ENCODE measurements at regions not wholly inside any gene's neighbourhood (a gene's known extent, or its start where the extent isn't known, plus 50 kb on each side); places are given as distances from the start of the nearest gene placed in this dataset.

DNA sequence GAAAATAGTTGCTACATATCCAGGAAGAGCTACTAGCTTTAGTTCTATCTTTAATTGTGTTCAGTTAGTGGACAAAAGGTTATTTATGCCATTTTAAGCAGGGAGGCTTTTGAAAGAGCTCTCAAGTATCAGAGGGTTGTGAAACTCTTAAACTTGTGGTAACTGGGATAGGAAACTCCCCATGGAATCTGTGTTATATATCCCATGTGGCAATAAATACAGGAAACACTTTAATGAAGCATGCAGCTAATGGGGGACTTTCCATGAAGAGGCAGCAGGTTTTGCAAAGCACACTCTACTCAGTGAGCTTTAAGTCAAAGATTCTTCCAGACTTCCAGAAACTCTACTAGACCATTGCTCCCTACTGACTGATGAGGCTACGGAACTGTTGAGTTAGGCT, 805.0 kb upstream of the C9orf72 start:
- in situ Hi-C loops (cut with MboI), result no loop called here
- 7% methylated on average over 1 of the region's 1 CpG for WGBS (ENCODE audit: insufficient coverage, insufficient replicate concordance, low lambda C conversion rate, missing lambda C conversion rate)
- no peak for ATAC-seq
- TF ChIP-seq, protein P1, sequence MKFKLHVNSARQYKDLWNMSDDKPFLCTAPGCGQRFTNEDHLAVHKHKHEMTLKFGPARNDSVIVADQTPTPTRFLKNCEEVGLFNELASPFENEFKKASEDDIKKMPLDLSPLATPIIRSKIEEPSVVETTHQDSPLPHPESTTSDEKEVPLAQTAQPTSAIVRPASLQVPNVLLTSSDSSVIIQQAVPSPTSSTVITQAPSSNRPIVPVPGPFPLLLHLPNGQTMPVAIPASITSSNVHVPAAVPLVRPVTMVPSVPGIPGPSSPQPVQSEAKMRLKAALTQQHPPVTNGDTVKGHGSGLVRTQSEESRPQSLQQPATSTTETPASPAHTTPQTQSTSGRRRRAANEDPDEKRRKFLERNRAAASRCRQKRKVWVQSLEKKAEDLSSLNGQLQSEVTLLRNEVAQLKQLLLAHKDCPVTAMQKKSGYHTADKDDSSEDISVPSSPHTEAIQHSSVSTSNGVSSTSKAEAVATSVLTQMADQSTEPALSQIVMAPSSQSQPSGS (IDR thresholded peaks at IDR 0.05; ENCODE audit: low read length), result no peak
- TF ChIP-seq ZSCAN29 (IDR thresholded peaks at IDR 0.05), result no peak
- no peak for TF ChIP-seq CHD1 (IDR thresholded peaks at IDR 0.05; ENCODE audit: low read depth, low read length)
- no peak for TF ChIP-seq ZNF217 (IDR thresholded peaks at IDR 0.05)
- TF ChIP-seq, protein P2, sequence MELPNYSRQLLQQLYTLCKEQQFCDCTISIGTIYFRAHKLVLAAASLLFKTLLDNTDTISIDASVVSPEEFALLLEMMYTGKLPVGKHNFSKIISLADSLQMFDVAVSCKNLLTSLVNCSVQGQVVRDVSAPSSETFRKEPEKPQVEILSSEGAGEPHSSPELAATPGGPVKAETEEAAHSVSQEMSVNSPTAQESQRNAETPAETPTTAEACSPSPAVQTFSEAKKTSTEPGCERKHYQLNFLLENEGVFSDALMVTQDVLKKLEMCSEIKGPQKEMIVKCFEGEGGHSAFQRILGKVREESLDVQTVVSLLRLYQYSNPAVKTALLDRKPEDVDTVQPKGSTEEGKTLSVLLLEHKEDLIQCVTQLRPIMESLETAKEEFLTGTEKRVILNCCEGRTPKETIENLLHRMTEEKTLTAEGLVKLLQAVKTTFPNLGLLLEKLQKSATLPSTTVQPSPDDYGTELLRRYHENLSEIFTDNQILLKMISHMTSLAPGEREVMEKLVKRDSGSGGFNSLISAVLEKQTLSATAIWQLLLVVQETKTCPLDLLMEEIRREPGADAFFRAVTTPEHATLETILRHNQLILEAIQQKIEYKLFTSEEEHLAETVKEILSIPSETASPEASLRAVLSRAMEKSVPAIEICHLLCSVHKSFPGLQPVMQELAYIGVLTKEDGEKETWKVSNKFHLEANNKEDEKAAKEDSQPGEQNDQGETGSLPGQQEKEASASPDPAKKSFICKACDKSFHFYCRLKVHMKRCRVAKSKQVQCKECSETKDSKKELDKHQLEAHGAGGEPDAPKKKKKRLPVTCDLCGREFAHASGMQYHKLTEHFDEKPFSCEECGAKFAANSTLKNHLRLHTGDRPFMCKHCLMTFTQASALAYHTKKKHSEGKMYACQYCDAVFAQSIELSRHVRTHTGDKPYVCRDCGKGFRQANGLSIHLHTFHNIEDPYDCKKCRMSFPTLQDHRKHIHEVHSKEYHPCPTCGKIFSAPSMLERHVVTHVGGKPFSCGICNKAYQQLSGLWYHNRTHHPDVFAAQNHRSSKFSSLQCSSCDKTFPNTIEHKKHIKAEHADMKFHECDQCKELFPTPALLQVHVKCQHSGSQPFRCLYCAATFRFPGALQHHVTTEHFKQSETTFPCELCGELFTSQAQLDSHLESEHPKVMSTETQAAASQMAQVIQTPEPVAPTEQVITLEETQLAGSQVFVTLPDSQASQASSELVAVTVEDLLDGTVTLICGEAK (IDR thresholded peaks at IDR 0.05; ENCODE audit: borderline replicate concordance), result no peak
- TF ChIP-seq, protein P3, sequence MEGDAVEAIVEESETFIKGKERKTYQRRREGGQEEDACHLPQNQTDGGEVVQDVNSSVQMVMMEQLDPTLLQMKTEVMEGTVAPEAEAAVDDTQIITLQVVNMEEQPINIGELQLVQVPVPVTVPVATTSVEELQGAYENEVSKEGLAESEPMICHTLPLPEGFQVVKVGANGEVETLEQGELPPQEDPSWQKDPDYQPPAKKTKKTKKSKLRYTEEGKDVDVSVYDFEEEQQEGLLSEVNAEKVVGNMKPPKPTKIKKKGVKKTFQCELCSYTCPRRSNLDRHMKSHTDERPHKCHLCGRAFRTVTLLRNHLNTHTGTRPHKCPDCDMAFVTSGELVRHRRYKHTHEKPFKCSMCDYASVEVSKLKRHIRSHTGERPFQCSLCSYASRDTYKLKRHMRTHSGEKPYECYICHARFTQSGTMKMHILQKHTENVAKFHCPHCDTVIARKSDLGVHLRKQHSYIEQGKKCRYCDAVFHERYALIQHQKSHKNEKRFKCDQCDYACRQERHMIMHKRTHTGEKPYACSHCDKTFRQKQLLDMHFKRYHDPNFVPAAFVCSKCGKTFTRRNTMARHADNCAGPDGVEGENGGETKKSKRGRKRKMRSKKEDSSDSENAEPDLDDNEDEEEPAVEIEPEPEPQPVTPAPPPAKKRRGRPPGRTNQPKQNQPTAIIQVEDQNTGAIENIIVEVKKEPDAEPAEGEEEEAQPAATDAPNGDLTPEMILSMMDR (IDR thresholded peaks at IDR 0.05 in 2 of 3, conservative IDR thresholded peaks at IDR 0.05 in 1 of 3; ENCODE audit: control insufficient read depth in 2 of 3, extremely low read depth in 1 of 3, insufficient read depth in 1 of 3, low read depth in 3 of 3, low read length in 3 of 3), result no peak
- no peak for TF ChIP-seq BHLHE40 (IDR thresholded peaks at IDR 0.05; ENCODE audit: borderline replicate concordance in 1 of 2, low read depth in 2 of 2, low read length in 1 of 2)
- TF ChIP-seq HCFC1 (IDR thresholded peaks at IDR 0.05; ENCODE audit: low read length), result no peak
- TF ChIP-seq CREB1 (IDR thresholded peaks at IDR 0.05; ENCODE audit: low read depth), result no peak
- TF ChIP-seq, protein P4, sequence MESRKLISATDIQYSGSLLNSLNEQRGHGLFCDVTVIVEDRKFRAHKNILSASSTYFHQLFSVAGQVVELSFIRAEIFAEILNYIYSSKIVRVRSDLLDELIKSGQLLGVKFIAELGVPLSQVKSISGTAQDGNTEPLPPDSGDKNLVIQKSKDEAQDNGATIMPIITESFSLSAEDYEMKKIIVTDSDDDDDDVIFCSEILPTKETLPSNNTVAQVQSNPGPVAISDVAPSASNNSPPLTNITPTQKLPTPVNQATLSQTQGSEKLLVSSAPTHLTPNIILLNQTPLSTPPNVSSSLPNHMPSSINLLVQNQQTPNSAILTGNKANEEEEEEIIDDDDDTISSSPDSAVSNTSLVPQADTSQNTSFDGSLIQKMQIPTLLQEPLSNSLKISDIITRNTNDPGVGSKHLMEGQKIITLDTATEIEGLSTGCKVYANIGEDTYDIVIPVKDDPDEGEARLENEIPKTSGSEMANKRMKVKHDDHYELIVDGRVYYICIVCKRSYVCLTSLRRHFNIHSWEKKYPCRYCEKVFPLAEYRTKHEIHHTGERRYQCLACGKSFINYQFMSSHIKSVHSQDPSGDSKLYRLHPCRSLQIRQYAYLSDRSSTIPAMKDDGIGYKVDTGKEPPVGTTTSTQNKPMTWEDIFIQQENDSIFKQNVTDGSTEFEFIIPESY (IDR thresholded peaks at IDR 0.05), result no peak
- TF ChIP-seq CHD4 (IDR thresholded peaks at IDR 0.05), result no peak
- TF ChIP-seq EZH2 (IDR thresholded peaks at IDR 0.05; ENCODE audit: borderline replicate concordance, control insufficient read depth, low read depth, low read length), result no peak
- TF ChIP-seq, protein P5, sequence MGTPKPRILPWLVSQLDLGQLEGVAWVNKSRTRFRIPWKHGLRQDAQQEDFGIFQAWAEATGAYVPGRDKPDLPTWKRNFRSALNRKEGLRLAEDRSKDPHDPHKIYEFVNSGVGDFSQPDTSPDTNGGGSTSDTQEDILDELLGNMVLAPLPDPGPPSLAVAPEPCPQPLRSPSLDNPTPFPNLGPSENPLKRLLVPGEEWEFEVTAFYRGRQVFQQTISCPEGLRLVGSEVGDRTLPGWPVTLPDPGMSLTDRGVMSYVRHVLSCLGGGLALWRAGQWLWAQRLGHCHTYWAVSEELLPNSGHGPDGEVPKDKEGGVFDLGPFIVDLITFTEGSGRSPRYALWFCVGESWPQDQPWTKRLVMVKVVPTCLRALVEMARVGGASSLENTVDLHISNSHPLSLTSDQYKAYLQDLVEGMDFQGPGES (IDR thresholded peaks at IDR 0.05), result no peak
- no peak for TF ChIP-seq NR2F1 (conservative IDR thresholded peaks at IDR 0.05)
- no peak for TF ChIP-seq SUZ12 (IDR thresholded peaks at IDR 0.05; ENCODE audit: unreplicated experiment)

More for the DNA sequence above, 805.0 kb upstream of the C9orf72 start:
- H2AFZ ChIP-seq (ENCODE audit: control insufficient read depth, low read depth, low read length), result no peak overlapping the region
- no peaks in the 10 kb centered on the region for H3K79me2 ChIP-seq (ENCODE audit: control insufficient read depth, insufficient read depth, low read length)
- H3K4me1 ChIP-seq (ENCODE audit: control insufficient read depth, insufficient read depth, low read length), result no peaks in the 10 kb centered on the region
- BruUV-seq (replicated peaks), result no TSS peak
- ChIA-PET SMC1A (ENCODE audit: uncharacterized antibody, unreplicated experiment) (interaction anchor here (0.7 to 1.1 kb wide), 2 partner anchors 11 to 20 kb away, joined by 3 to 4 read pairs; no protein-coding TSS in a partner anchor), CTCF (no interaction called here), POLR2A (no interaction called here), RAD21 (ENCODE audit: unreplicated experiment) (no interaction called here)
- FAIRE-seq (no peak), DNase-seq (ENCODE audit: low read depth, low spot score) (no peak)
- no peaks in the 10 kb centered on the region for H3K36me3 ChIP-seq (ENCODE audit: control insufficient read depth in 2 of 2, insufficient read depth in 2 of 2, low read length in 1 of 2)
- no peak overlapping the region for H3K4me3 ChIP-seq
- intact Hi-C loops (cut with micrococcal nuclease; ENCODE audit: unreplicated experiment), result no loop called here
- H3K9me3 ChIP-seq (replicated peaks; ENCODE audit: control insufficient read depth, insufficient read depth, low read length), result no peaks in the 10 kb centered on the region
- H3K4me2 ChIP-seq (ENCODE audit: control insufficient read depth, insufficient read depth), result no peak overlapping the region
- no peaks in the 10 kb centered on the region for H4K20me1 ChIP-seq (ENCODE audit: control insufficient read depth, insufficient read depth)
- H3K27me3 ChIP-seq (replicated peaks in 1 of 2; ENCODE audit: control insufficient read depth in 2 of 2, insufficient read depth in 2 of 2, low read length in 1 of 2), result no peaks in the 10 kb centered on the region
- H3K27ac ChIP-seq (ENCODE audit: control insufficient read depth, insufficient read depth), result no peak overlapping the region
- no peak overlapping the region for H3K9ac ChIP-seq (ENCODE audit: control insufficient read depth, insufficient read depth, low read length)
